ENCODE measurements at regions not wholly inside any gene's neighbourhood (a gene's known extent, or its start where the extent isn't known, plus 50 kb on each side); places are given as distances from the start of the nearest gene placed in this dataset.

- TF ChIP-seq CTCF (IDR thresholded peaks at IDR 0.05): no peak
- TF ChIP-seq FOXP4 (CRISPR knock-in tag; IDR thresholded peaks at IDR 0.05): no peak
- no peak for TF ChIP-seq ATF2 (CRISPR knock-in tag; IDR thresholded peaks at IDR 0.05; ENCODE audit: borderline replicate concordance, low read depth)
- no peak for TF ChIP-seq USF2 (CRISPR knock-in tag; IDR thresholded peaks at IDR 0.05)
- no peak for TF ChIP-seq NR3C1 (CRISPR knock-in tag; conservative IDR thresholded peaks at IDR 0.05; ENCODE audit: low read depth)
- TF ChIP-seq FOXJ3 (CRISPR knock-in tag; IDR thresholded peaks at IDR 0.05; ENCODE audit: borderline replicate concordance): no peak
- TF ChIP-seq ZNF121 (CRISPR knock-in tag; IDR thresholded peaks at IDR 0.05): no peak
- no peak for TF ChIP-seq RELA (CRISPR knock-in tag; IDR thresholded peaks at IDR 0.05; ENCODE audit: borderline replicate concordance)
- TF ChIP-seq CREB1 (CRISPR knock-in tag; IDR thresholded peaks at IDR 0.05): no peak
- TF ChIP-seq ZNF317 (CRISPR knock-in tag; IDR thresholded peaks at IDR 0.05; ENCODE audit: borderline replicate concordance, low read depth): no peak
- no peak for TF ChIP-seq PRDM15 (CRISPR knock-in tag; IDR thresholded peaks at IDR 0.05)
- no peak for TF ChIP-seq ZBTB43 (CRISPR knock-in tag; IDR thresholded peaks at IDR 0.05)
- no peak for TF ChIP-seq ZNF425 (CRISPR knock-in tag; conservative IDR thresholded peaks at IDR 0.05)
Observed at GRCh38 chr11:10941414-10941813, 83.6 kb upstream of the ZBED5 start.
